ENCODE measurements at regions not wholly inside any gene's neighbourhood (a gene's known extent, or its start where the extent isn't known, plus 50 kb on each side); places are given as distances from the start of the nearest gene placed in this dataset.

GRCh38 chr4:13983189-13983790, 355.8 kb upstream of the BOD1L1 start:
- ATAC-seq (replicated peaks) = no peak
- H3K27ac Mint-ChIP-seq = no peak overlapping the region

GRCh38 chr4:13984991-13985800, 357.7 kb upstream of the BOD1L1 start:
- DNase-seq = no peak
- no peak for ATAC-seq (replicated peaks)
- Mint-ChIP-seq H3K4me1 (ENCODE audit: low read depth in 2 of 2) (no peaks in the 10 kb centered on the region), H3K27me3 (no peaks in the 10 kb centered on the region), H3K36me3 (ENCODE audit: insufficient read depth) (no peaks in the 10 kb centered on the region), H3K9me3 (peaks cover 5 to 11% of the 10 kb centered on the region in 2 donors), H3K4me3 (no peak overlapping the region), H3K27ac (no peak overlapping the region)

More at GRCh38 chr4:13983189-13983790, 355.8 kb upstream of the BOD1L1 start:
- Mint-ChIP-seq H3K4me3 (no peak overlapping the region), H3K9me3 (peaks cover 3 to 11% of the 10 kb centered on the region in 2 donors), H3K4me1 (ENCODE audit: low read depth in 2 of 2) (no peaks in the 10 kb centered on the region), H3K36me3 (ENCODE audit: insufficient read depth) (no peaks in the 10 kb centered on the region), H3K27me3 (no peaks in the 10 kb centered on the region)
- DNase-seq = no peak

- Mint-ChIP-seq H3K4me1 (ENCODE audit: low read depth in 2 of 2) (no peaks in the 10 kb centered on the region), H3K4me3 (no peak overlapping the region), H3K9me3 (peaks cover 5 to 11% of the 10 kb centered on the region in 2 donors), H3K27ac (no peak overlapping the region), H3K27me3 (no peaks in the 10 kb centered on the region), H3K36me3 (ENCODE audit: insufficient read depth) (no peaks in the 10 kb centered on the region)
- no peak for ATAC-seq (replicated peaks)
- no peak for DNase-seq
Measured at GRCh38 chr4:13985837-13986236, 358.3 kb upstream of the BOD1L1 start.

- no peak for ATAC-seq (replicated peaks)
- no peaks in the 10 kb centered on the region for H3K36me3 Mint-ChIP-seq (ENCODE audit: insufficient read depth)
- peaks cover 5 to 11% of the 10 kb centered on the region in 2 donors for H3K9me3 Mint-ChIP-seq
- no peaks in the 10 kb centered on the region for H3K4me1 Mint-ChIP-seq (ENCODE audit: low read depth in 2 of 2)
- no peak for DNase-seq
- no peaks in the 10 kb centered on the region for H3K27me3 Mint-ChIP-seq
- H3K27ac Mint-ChIP-seq = no peak overlapping the region
- no peak overlapping the region for H3K4me3 Mint-ChIP-seq
Measured at GRCh38 chr4:13986548-13986947, 359.0 kb upstream of the BOD1L1 start.

GRCh38 chr4:13988353-13989305, 361.1 kb upstream of the BOD1L1 start:
- Mint-ChIP-seq H3K9me3 (peaks cover 4 to 11% of the 10 kb centered on the region in 2 donors), H3K4me3 (no peak overlapping the region), H3K36me3 (ENCODE audit: insufficient read depth) (no peaks in the 10 kb centered on the region), H3K4me1 (ENCODE audit: low read depth in 2 of 2) (no peaks in the 10 kb centered on the region), H3K27ac (no peak overlapping the region), H3K27me3 (no peaks in the 10 kb centered on the region)
- ATAC-seq (replicated peaks) (no peak), DNase-seq (no peak)

GRCh38 chr4:13989501-13989900, 362.0 kb upstream of the BOD1L1 start:
- Mint-ChIP-seq H3K36me3 (ENCODE audit: insufficient read depth) (no peaks in the 10 kb centered on the region), H3K4me3 (no peak overlapping the region), H3K27ac (no peak overlapping the region), H3K27me3 (no peaks in the 10 kb centered on the region), H3K4me1 (ENCODE audit: low read depth in 2 of 2) (no peaks in the 10 kb centered on the region), H3K9me3 (peaks cover 2 to 6% of the 10 kb centered on the region in 2 donors)
- DNase-seq = no peak
- no peak for ATAC-seq (replicated peaks)

- Mint-ChIP-seq H3K9me3 (peaks cover 2 to 6% of the 10 kb centered on the region in 2 donors), H3K27me3 (no peaks in the 10 kb centered on the region), H3K36me3 (ENCODE audit: insufficient read depth) (no peaks in the 10 kb centered on the region), H3K4me3 (no peak overlapping the region), H3K27ac (no peak overlapping the region), H3K4me1 (ENCODE audit: low read depth in 2 of 2) (no peaks in the 10 kb centered on the region)
- DNase-seq = no peak
- ATAC-seq (replicated peaks) = no peak
Measured at GRCh38 chr4:13990596-13991589, 363.4 kb upstream of the BOD1L1 start.

GRCh38 chr4:13992041-13992440, 364.5 kb upstream of the BOD1L1 start:
- H3K27me3 Mint-ChIP-seq = no peaks in the 10 kb centered on the region
- peaks cover 2 to 6% of the 10 kb centered on the region in 2 donors for H3K9me3 Mint-ChIP-seq
- H3K27ac Mint-ChIP-seq = no peak overlapping the region
- H3K4me1 Mint-ChIP-seq (ENCODE audit: low read depth in 2 of 2) = no peaks in the 10 kb centered on the region
- no peaks in the 10 kb centered on the region for H3K36me3 Mint-ChIP-seq (ENCODE audit: insufficient read depth)
- ATAC-seq (replicated peaks) = no peak
- DNase-seq = no peak
- no peak overlapping the region for H3K4me3 Mint-ChIP-seq

GRCh38 chr4:13992975-13993520, 365.5 kb upstream of the BOD1L1 start:
- H3K27ac Mint-ChIP-seq = no peak overlapping the region
- ATAC-seq (replicated peaks) (no peak), DNase-seq (no peak)
- H3K4me1 Mint-ChIP-seq (ENCODE audit: low read depth in 2 of 2) = no peaks in the 10 kb centered on the region
- no peak overlapping the region for H3K4me3 Mint-ChIP-seq
- peaks cover 1 to 2% of the 10 kb centered on the region in 2 donors for H3K9me3 Mint-ChIP-seq
- H3K36me3 Mint-ChIP-seq (ENCODE audit: insufficient read depth) = no peaks in the 10 kb centered on the region
- H3K27me3 Mint-ChIP-seq = no peaks in the 10 kb centered on the region

- DNase-seq = no peak
- no peaks in the 10 kb centered on the region for H3K27me3 Mint-ChIP-seq
- no peaks in the 10 kb centered on the region for H3K4me1 Mint-ChIP-seq (ENCODE audit: low read depth in 2 of 2)
- H3K9me3 Mint-ChIP-seq = peaks cover 0 to 2% of the 10 kb centered on the region in 2 donors
- no peak for ATAC-seq (replicated peaks)
- H3K4me3 Mint-ChIP-seq = no peak overlapping the region
- no peaks in the 10 kb centered on the region for H3K36me3 Mint-ChIP-seq (ENCODE audit: insufficient read depth)
- no peak overlapping the region for H3K27ac Mint-ChIP-seq
Measured at GRCh38 chr4:13994016-13994415, 366.5 kb upstream of the BOD1L1 start.

- Mint-ChIP-seq H3K27ac (no peak overlapping the region), H3K27me3 (no peaks in the 10 kb centered on the region), H3K36me3 (ENCODE audit: insufficient read depth) (no peaks in the 10 kb centered on the region), H3K4me3 (no peak overlapping the region), H3K9me3 (peaks cover 7 to 32% of the 10 kb centered on the region in 2 donors), H3K4me1 (ENCODE audit: low read depth in 2 of 2) (no peaks in the 10 kb centered on the region)
- DNase-seq (no peak), ATAC-seq (replicated peaks) (no peak)
Measured at GRCh38 chr4:13998850-13999445, 371.4 kb upstream of the BOD1L1 start.
